T-helper 1 cell treated with Interleukin-12 subunit alpha and Interleukin-12 subunit beta and Interleukin-4 antibody, amounts not matched to agents 30 μg/mL and 1 μg/mL, for 36 hours (primary cell): ENCODE measurements at regions not wholly inside any gene's neighbourhood (a gene's known extent, or its start where the extent isn't known, plus 50 kb on each side); places are given as distances from the start of the nearest gene placed in this dataset.

ENCODE experiments used
- H3K27ac Mint-ChIP-seq: one replicate; pipeline ENCODE4 v1.8.0; 2021; ENCODE audit warnings: mild to moderate bottlenecking, mixed read lengths
- H3K27me3 Mint-ChIP-seq: one replicate; pipeline ENCODE4 v1.8.0; 2021; ENCODE audit warnings: low read depth, mixed read lengths
- H3K36me3 Mint-ChIP-seq: one replicate; pipeline ENCODE4 v1.8.0; 2021; ENCODE audit warnings: low read depth, mixed read lengths
- H3K4me1 Mint-ChIP-seq: one replicate; pipeline ENCODE4 v1.8.0; 2021; ENCODE audit warnings: low read depth, mixed read lengths
- H3K4me3 Mint-ChIP-seq: one replicate; pipeline ENCODE4 v1.8.0; 2021; ENCODE audit warnings: mild to moderate bottlenecking, moderate library complexity, mixed read lengths
- H3K9me3 Mint-ChIP-seq: one replicate; pipeline ENCODE4 v1.8.0; 2021; ENCODE audit warnings: mixed read lengths

DNA sequence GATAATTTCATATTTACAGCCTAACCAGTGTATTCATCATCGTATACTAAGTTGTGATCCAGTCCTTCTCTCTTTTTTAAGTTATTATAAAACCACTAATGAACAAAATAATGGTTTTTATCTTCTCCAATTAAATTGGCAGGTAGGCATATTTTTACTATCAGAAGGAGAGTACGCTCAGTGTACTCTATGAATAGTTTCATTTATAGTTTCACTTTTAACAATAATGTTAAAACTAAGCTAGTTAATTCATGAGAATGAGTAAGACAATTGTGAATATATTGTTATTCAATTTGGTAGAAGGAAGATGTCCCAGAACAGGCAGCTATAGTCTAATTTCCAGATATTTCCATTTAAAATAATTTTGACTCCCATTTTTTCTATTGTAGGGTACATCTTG lies 277.1 kb downstream of the RASSF9 start:
- Mint-ChIP-seq H3K4me3 (no peak overlapping the region), H3K4me1 (no peaks in the 10 kb centered on the region), H3K27ac (no peak overlapping the region), H3K9me3 (no peaks in the 10 kb centered on the region), H3K27me3 (no peaks in the 10 kb centered on the region), H3K36me3 (no peaks in the 10 kb centered on the region)

DNA sequence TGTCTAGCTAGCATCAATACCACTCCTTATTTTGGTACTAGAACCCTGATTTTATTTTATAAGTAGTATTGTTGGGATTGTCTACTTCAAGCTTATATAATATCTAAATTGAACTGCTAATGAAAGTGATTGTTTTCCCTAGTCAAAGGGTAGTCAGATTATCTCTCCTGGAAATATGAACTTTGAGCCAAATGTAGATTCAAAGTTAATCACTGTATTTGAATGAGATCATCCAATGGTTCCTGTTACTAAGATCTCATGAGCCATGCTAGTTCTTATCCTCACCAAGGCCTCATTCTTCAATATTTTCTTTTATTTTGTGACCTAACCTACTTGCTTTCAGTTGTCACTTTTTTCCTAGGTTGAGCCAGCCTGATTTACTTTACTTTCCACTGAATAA lies 276.7 kb downstream of the RASSF9 start:
- Mint-ChIP-seq H3K9me3 (no peaks in the 10 kb centered on the region), H3K4me1 (no peaks in the 10 kb centered on the region), H3K36me3 (no peaks in the 10 kb centered on the region), H3K27ac (no peak overlapping the region), H3K27me3 (no peaks in the 10 kb centered on the region), H3K4me3 (no peak overlapping the region)

DNA sequence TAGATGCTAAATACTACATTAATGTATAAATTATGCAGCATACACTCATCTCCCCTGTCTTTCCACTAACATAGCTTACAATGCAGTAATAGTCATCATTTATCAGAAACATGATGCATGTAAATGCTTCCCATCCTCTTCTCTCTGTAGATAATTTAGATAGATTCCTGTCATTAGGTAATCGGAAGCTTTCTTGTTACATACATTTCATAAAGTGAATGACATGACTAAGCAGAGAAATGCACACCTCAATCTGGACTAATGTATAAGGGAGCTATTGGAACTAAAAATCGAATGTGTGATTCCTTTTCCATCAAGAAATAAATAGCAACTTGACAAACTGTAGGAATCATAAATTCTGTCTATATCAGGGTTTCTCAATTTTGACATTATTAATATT lies 273.4 kb downstream of the RASSF9 start:
- H3K36me3 Mint-ChIP-seq: no peaks in the 10 kb centered on the region
- no peaks in the 10 kb centered on the region for H3K27me3 Mint-ChIP-seq
- H3K9me3 Mint-ChIP-seq: no peaks in the 10 kb centered on the region
- no peaks in the 10 kb centered on the region for H3K4me1 Mint-ChIP-seq
- H3K27ac Mint-ChIP-seq: no peak overlapping the region
- H3K4me3 Mint-ChIP-seq: no peak overlapping the region

DNA sequence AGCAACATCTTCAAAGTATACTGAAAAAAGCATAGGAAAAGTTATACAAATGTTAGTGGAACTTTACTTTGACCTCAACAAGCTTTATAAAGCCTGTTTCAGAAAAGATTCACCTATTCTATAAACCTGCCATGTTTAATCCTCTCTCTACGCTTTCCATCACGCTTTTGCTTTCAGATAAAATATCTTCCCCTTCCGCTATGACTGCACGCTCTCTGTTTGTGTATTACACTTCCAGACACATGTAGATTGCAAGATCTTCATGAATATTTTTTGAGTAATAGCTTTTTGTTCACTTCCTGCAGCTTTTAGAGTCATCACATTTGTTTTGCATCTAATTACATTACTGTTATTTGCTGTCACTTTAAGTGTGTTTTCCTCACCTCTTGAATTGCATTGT lies 271.4 kb downstream of the RASSF9 start:
- H3K4me1 Mint-ChIP-seq: no peaks in the 10 kb centered on the region
- no peaks in the 10 kb centered on the region for H3K27me3 Mint-ChIP-seq
- no peak overlapping the region for H3K4me3 Mint-ChIP-seq
- no peak overlapping the region for H3K27ac Mint-ChIP-seq
- no peaks in the 10 kb centered on the region for H3K9me3 Mint-ChIP-seq
- no peaks in the 10 kb centered on the region for H3K36me3 Mint-ChIP-seq

GRCh38 chr12:85568395-85569103 lies 267.7 kb downstream of the RASSF9 start:
- H3K9me3 Mint-ChIP-seq: no peaks in the 10 kb centered on the region
- H3K27ac Mint-ChIP-seq: no peak overlapping the region
- H3K36me3 Mint-ChIP-seq: no peaks in the 10 kb centered on the region
- no peaks in the 10 kb centered on the region for H3K27me3 Mint-ChIP-seq
- no peaks in the 10 kb centered on the region for H3K4me1 Mint-ChIP-seq
- H3K4me3 Mint-ChIP-seq: no peak overlapping the region

GRCh38 chr12:85569261-85569660 lies 266.9 kb downstream of the RASSF9 start:
- no peak overlapping the region for H3K27ac Mint-ChIP-seq
- H3K9me3 Mint-ChIP-seq: no peaks in the 10 kb centered on the region
- no peak overlapping the region for H3K4me3 Mint-ChIP-seq
- no peaks in the 10 kb centered on the region for H3K4me1 Mint-ChIP-seq
- no peaks in the 10 kb centered on the region for H3K27me3 Mint-ChIP-seq
- H3K36me3 Mint-ChIP-seq: no peaks in the 10 kb centered on the region

GRCh38 chr12:85572956-85573355 lies 263.3 kb downstream of the RASSF9 start:
- Mint-ChIP-seq H3K36me3 (no peaks in the 10 kb centered on the region), H3K4me1 (no peaks in the 10 kb centered on the region), H3K27me3 (no peaks in the 10 kb centered on the region), H3K9me3 (no peaks in the 10 kb centered on the region), H3K4me3 (no peak overlapping the region), H3K27ac (no peak overlapping the region)

GRCh38 chr12:85573635-85574214 lies 262.5 kb downstream of the RASSF9 start:
- Mint-ChIP-seq H3K4me3 (no peak overlapping the region), H3K36me3 (no peaks in the 10 kb centered on the region)

DNA sequence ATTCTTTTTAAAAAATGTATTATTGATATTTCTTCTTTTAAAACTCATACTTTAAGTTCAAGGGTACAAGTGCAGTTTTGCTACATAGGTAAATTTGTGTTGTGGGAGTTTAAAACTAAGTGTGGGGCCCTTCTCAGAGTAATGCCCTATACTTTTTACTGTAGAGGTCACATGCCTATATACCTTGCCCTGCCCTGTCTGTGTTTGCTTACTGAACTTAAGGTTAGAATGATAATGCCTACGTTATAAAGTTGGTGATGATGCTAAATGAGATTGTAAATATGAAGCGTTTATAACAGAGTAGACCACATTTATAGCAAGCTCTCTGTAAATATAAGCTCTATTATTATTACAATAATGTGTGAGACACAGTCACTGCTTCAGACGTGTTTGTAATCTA lies 261.9 kb downstream of the RASSF9 start:
- Mint-ChIP-seq H3K36me3 (no peaks in the 10 kb centered on the region), H3K9me3 (no peaks in the 10 kb centered on the region)

More at GRCh38 chr12:85573635-85574214, 262.5 kb downstream of the RASSF9 start:
- H3K27ac Mint-ChIP-seq: no peak overlapping the region
- no peaks in the 10 kb centered on the region for H3K4me1 Mint-ChIP-seq
- H3K27me3 Mint-ChIP-seq: no peaks in the 10 kb centered on the region
- no peaks in the 10 kb centered on the region for H3K9me3 Mint-ChIP-seq

DNA sequence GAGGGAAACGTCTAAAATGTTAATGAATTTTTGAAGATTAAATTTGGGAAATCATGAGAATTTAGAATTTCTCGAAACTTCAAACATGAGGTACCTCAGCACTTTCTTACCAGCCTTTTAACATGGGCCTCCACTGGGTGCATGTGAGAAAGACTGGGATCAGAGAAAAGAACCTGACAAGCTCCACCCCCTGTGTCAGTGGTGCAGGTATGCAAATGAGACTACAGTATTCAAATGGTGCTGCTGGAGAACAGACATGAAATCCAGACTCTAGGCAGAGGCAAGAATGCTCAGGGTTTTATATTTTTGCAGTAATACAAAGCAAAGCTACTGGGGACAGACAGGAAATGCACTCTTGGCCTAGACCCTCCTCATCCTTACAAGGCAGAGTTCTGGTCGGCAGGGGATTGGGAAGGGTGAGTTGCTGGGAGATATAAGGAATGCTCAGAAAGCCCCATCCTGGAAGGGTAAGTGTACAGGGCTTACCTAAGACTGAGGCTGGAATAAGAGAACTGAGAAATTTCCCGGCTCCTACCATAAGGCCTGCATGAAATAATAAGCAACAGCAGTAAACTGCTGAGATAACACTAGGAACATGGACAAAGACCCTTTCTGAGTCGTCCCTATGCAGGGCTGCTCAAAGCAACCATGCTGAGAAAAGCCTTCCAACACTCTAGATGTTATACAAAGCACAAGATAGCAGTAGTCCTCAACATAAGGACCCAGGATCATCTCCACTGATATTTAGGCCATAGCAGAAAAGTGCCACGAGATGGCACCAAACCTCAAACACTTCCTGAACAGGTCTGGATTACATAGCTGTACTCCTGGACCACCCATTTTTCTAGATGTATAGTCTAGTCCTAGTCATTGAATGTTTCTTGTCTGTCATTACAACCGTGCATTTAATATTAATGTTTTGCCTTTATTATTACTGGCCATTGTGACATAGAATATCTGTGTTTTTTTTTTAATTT lies 260.8 kb downstream of the RASSF9 start:
- no peaks in the 10 kb centered on the region for H3K36me3 Mint-ChIP-seq
- H3K27ac Mint-ChIP-seq: no peak overlapping the region
- no peak overlapping the region for H3K4me3 Mint-ChIP-seq
- H3K9me3 Mint-ChIP-seq: no peaks in the 10 kb centered on the region
- no peaks in the 10 kb centered on the region for H3K27me3 Mint-ChIP-seq
- H3K4me1 Mint-ChIP-seq: no peaks in the 10 kb centered on the region

More for the DNA sequence above, 261.9 kb downstream of the RASSF9 start:
- Mint-ChIP-seq H3K4me1 (no peaks in the 10 kb centered on the region), H3K27me3 (no peaks in the 10 kb centered on the region), H3K27ac (no peak overlapping the region), H3K4me3 (no peak overlapping the region)

DNA sequence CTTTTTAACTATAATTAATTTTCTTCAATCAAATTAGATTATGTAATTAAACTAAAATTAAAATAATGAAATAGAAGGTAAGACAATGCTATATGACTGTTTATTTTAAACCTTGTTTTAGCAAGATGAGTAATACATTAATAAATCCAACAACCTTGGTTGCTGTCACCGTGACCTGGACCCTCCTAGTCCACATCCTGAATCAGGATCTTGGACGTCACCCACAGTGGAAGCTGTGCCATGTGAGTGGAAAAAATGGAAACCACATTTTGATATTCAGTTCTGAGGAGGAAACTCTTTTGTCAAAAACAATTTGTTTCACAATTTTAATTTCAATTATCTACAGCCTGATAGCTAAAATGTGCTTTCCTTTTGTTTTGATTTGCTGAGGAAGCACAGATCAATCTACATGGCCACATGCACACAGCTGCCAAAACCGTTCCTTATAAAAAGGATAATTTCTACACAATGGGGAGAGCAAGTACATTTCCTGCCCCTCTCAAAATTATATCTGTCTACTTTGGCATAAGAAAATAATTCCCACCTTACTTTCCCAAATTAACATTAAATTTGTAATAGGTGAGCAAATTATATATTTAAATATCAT lies 255.5 kb downstream of the RASSF9 start:
- Mint-ChIP-seq H3K4me3 (no peak overlapping the region), H3K9me3 (no peaks in the 10 kb centered on the region), H3K36me3 (no peaks in the 10 kb centered on the region), H3K27ac (no peak overlapping the region), H3K27me3 (no peaks in the 10 kb centered on the region), H3K4me1 (no peaks in the 10 kb centered on the region)

- Mint-ChIP-seq H3K27ac (no peak overlapping the region), H3K4me3 (no peak overlapping the region), H3K27me3 (no peaks in the 10 kb centered on the region), H3K36me3 (no peaks in the 10 kb centered on the region), H3K4me1 (no peaks in the 10 kb centered on the region), H3K9me3 (peaks cover 4% of the 10 kb centered on the region)
Measured at GRCh38 chr12:85587158-85587557, 249.1 kb downstream of the RASSF9 start.

DNA sequence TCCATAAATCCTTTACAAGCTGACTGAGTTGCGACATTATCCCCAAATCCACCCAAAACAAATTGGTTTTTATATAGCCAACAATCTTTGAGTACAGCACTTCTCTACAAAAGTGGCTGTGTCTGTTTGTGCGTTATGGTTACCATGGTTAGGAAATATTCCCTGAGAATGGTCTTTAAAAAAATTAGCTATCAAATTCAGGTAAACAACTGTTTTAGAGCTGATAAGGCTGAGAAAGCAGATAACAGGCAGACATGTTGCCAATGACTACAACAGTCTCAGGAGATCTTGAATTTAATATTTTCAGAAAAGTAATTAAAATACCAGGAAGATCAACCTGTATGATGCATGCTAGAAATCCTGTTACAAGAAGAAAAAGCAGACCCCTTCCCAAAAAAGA lies 248.0 kb downstream of the RASSF9 start:
- H3K4me1 Mint-ChIP-seq: no peaks in the 10 kb centered on the region
- no peaks in the 10 kb centered on the region for H3K36me3 Mint-ChIP-seq
- peaks cover 4% of the 10 kb centered on the region for H3K9me3 Mint-ChIP-seq
- no peaks in the 10 kb centered on the region for H3K27me3 Mint-ChIP-seq
- H3K27ac Mint-ChIP-seq: no peak overlapping the region
- no peak overlapping the region for H3K4me3 Mint-ChIP-seq

DNA sequence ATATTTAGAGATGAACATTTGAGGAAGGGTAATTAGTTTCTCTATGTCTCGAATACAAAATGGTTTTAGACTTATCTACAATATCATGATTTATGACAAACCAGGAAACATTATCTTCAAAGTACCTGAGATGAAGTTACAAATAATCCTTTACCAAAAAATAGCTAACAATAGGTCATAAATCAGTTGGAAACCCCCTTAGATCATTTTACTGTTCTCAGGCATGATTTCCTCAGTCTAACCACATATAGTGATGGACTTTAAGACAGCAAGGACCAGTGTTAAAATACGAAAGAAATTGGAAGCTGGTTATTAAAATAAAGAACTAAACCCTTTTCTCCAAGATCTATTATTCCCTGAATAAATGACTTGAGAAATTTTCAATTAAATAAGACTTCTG lies 235.4 kb downstream of the RASSF9 start:
- Mint-ChIP-seq H3K4me1 (no peaks in the 10 kb centered on the region), H3K27me3 (no peaks in the 10 kb centered on the region), H3K27ac (no peak overlapping the region), H3K9me3 (no peaks in the 10 kb centered on the region), H3K36me3 (no peaks in the 10 kb centered on the region), H3K4me3 (no peak overlapping the region)
